Right atrium auricular region (tissue), 2 donors: ENCODE measurements at regions not wholly inside any gene's neighbourhood (a gene's known extent, or its start where the extent isn't known, plus 50 kb on each side); places are given as distances from the start of the nearest gene placed in this dataset.

ENCODE experiments used
- DNase-seq: peaks from one replicate; pipeline ENCODE4 v3.0.0-alpha.2; 2019; ENCODE audit warnings: low spot score
- H3K27ac ChIP-seq, 2 donors: fragments of 200-600 bp; sonication (generic); 1 replicate in 1 of 2; 2 replicates in 1 of 2; pipeline ENCODE4 v1.5.1; 2016 to 2019
- H3K27me3 ChIP-seq, 2 donors: fragments of 200-600 bp; sonication (generic); one replicate each; pipeline versions ENCODE4 v1.5.1 to v1.6.0; 2017 to 2019
- H3K36me3 ChIP-seq: fragments of 200-600 bp; sonication (generic); one replicate; pipeline ENCODE4 v1.5.1; 2016
- H3K4me1 ChIP-seq, 2 donors: fragments of 200-600 bp; sonication (generic); one replicate each; pipeline versions ENCODE4 v1.5.1 to v1.6.0; 2017 to 2019
- H3K4me3 ChIP-seq, 2 donors: fragments of 200-600 bp; sonication (generic); 1 replicate in 1 of 2; 2 replicates in 1 of 2; pipeline ENCODE4 v1.5.1; 2017 to 2019; ENCODE audit warnings: mild to moderate bottlenecking in 1 of 2, moderate library complexity in 1 of 2
- H3K9me3 ChIP-seq, 2 donors: fragments of 200-600 bp; sonication (generic); one replicate each; pipeline ENCODE4 v1.5.1; 2019
- CTCF ChIP-seq, 2 donors: fragments of 200-600 bp; sonication (generic); IDR thresholded peaks; one replicate each; pipeline ENCODE4 v1.5.1; 2019; ENCODE audit warnings: antibody characterized with exemption in 2 of 2

- no peak overlapping the region for H3K4me3 ChIP-seq
- H3K4me1 ChIP-seq, result peaks cover 0 to 20% of the 10 kb centered on the region in 2 donors
- TF ChIP-seq CTCF (IDR thresholded peaks at IDR 0.05), result no peak
- DNase-seq, result no peak
- H3K9me3 ChIP-seq, result no peaks in the 10 kb centered on the region
- no peak overlapping the region for H3K27ac ChIP-seq
- no peaks in the 10 kb centered on the region for H3K36me3 ChIP-seq
- no peaks in the 10 kb centered on the region for H3K27me3 ChIP-seq
Measured at GRCh38 chr6:81909981-81910900, 157.8 kb upstream of the TENT5A start.

- H3K36me3 ChIP-seq, result no peaks in the 10 kb centered on the region
- H3K27me3 ChIP-seq, result no peaks in the 10 kb centered on the region
- H3K4me1 ChIP-seq, result peaks cover 0 to 20% of the 10 kb centered on the region in 2 donors
- no peak for DNase-seq
- no peak overlapping the region for H3K4me3 ChIP-seq
- H3K9me3 ChIP-seq, result no peaks in the 10 kb centered on the region
- peak overlapping the region in 1 of 2 donors; percentile 52 for H3K27ac ChIP-seq
- TF ChIP-seq CTCF (IDR thresholded peaks at IDR 0.05), result no peak
Measured at GRCh38 chr6:81909162-81909561, 156.7 kb upstream of the TENT5A start.

GRCh38 chr6:81906709-81907204 lies 154.3 kb upstream of the TENT5A start:
- Histone ChIP-seq H3K27ac (peak overlapping the region in 1 of 2 donors; percentile 2), H3K27me3 (no peaks in the 10 kb centered on the region), H3K4me3 (no peak overlapping the region), H3K36me3 (no peaks in the 10 kb centered on the region), H3K4me1 (peaks cover 0 to 23% of the 10 kb centered on the region in 2 donors), H3K9me3 (peaks cover 0 to 6% of the 10 kb centered on the region in 2 donors)
- no peak for TF ChIP-seq CTCF (IDR thresholded peaks at IDR 0.05)
- no peak for DNase-seq

- H3K4me3 ChIP-seq, result no peak overlapping the region
- no peaks in the 10 kb centered on the region for H3K36me3 ChIP-seq
- no peak overlapping the region for H3K27ac ChIP-seq
- H3K27me3 ChIP-seq, result no peaks in the 10 kb centered on the region
- H3K4me1 ChIP-seq, result peaks cover 0 to 30% of the 10 kb centered on the region in 2 donors
- peaks cover 0 to 6% of the 10 kb centered on the region in 2 donors for H3K9me3 ChIP-seq
- TF ChIP-seq CTCF (IDR thresholded peaks at IDR 0.05), result no peak
- DNase-seq, result no peak
Measured at GRCh38 chr6:81906041-81906440, 153.6 kb upstream of the TENT5A start.

GRCh38 chr6:81901551-81901966 lies 149.1 kb upstream of the TENT5A start:
- H3K36me3 ChIP-seq, result no peaks in the 10 kb centered on the region
- peak overlapping the region; percentile 58 to 77 for H3K27ac ChIP-seq
- DNase-seq, result no peak
- no peaks in the 10 kb centered on the region for H3K27me3 ChIP-seq
- H3K4me3 ChIP-seq, result no peak overlapping the region
- H3K9me3 ChIP-seq, result peaks cover 0 to 6% of the 10 kb centered on the region in 2 donors
- H3K4me1 ChIP-seq, result peaks cover 0 to 33% of the 10 kb centered on the region in 2 donors
- no peak for TF ChIP-seq CTCF (IDR thresholded peaks at IDR 0.05)
